GM18951 (cell line): ENCODE measurements at regions not wholly inside any gene's neighbourhood (a gene's known extent, or its start where the extent isn't known, plus 50 kb on each side); places are given as distances from the start of the nearest gene placed in this dataset.
"Not testable (repeated sequence)": the region's sequence is repeated elsewhere in the genome, so short reads cannot be mapped to it uniquely, and the experiment has no call there.

ENCODE experiments used
- POLR2A ChIP-seq: IDR thresholded peaks from 4 replicates; pipeline ENCODE4 v1.6.1; 2011; ENCODE audit warnings: mild to moderate bottlenecking; ENCODE audit not compliant: insufficient read length, insufficient read depth; ENCODE audit errors: extremely low read depth
- in situ Hi-C: fragments of 300-500 bp; cut with MboI; formaldehyde crosslinking; loops from one replicate; pipeline ENCODE4 v1.12.0; 2022; ENCODE audit warnings: low sequenced_read_pairs, mixed read lengths, inconsistent platforms; ENCODE audit not compliant: unreplicated experiment

GRCh38 chr18:71105078-71105819 lies 816.4 kb downstream of the SOCS6 start:
- TF ChIP-seq POLR2A, result no peak
- in situ Hi-C loops, result no loop called here

- in situ Hi-C loops, result no loop called here
- no peak for TF ChIP-seq POLR2A
These were observed 790.8 kb downstream of the SOCS6 start for GRCh38 chr18:71079606-71080005.

GRCh38 chr18:71077451-71077850 lies 788.6 kb downstream of the SOCS6 start:
- in situ Hi-C loops, result no loop called here
- TF ChIP-seq POLR2A, result no peak

DNA sequence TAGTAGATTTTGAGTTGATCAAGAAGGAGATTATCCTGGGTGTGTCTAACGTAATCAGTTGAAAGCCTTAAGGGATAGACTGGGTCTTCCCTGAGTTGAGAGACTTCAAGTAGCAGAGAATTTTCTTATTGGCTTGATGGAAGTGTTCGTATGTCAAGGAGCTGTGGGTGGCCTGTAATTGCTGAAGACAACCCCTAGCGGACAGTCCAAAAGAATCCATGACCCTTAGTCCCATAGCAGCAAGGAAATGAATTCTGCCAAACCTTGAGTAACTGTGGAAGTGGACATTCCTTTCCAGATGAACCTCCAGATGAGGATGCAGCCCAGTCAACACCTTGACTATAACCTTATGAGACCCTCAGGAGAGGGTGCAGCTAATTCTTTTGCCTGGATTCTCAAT lies 786.3 kb downstream of the SOCS6 start:
- in situ Hi-C loops, result no loop called here
- TF ChIP-seq POLR2A, result no peak

- in situ Hi-C loops, result no loop called here
- no peak for TF ChIP-seq POLR2A
These were observed 779.5 kb downstream of the SOCS6 start for GRCh38 chr18:71068338-71068737.

DNA sequence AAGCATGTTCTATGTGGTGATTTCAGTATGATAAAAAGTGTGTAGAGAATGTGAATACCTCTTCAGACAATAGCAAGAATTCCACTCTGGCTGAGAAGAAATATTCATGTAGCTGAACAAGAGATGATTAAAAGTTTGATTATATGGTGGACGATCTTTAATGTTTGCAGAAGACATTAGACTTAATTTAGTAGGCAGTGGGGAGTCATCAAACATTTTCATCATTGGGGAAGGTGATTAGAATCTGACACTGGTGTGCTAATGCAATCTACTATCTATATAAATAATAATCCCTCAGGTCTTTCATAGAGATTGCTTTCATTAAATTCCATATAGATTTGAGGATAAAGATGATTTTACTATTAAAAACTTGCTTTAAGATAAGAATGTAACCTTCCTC lies 761.0 kb downstream of the SOCS6 start:
- in situ Hi-C loops, result no loop called here
- no peak for TF ChIP-seq POLR2A

DNA sequence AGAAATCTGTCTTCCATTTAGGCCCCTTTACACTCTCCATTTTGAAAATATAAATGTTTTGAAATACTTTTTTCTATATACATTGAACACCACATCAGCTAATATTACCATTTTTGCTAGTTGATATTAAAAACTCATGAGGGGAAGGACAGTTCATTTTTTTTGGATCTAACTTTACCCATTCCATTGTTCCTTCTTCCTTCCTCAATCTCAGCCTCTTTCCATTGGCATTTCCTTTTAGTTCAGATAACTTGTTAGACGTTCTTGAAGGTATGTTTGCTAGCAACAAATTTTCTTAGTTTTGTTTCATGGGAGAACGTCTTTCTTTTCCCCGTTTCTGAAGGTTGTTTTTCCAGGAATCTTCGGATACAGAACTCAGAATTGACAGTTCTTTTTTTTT lies 759.0 kb downstream of the SOCS6 start:
- TF ChIP-seq POLR2A, result no peak
- in situ Hi-C loops, result no loop called here

GRCh38 chr18:71045331-71046065 lies 756.7 kb downstream of the SOCS6 start:
- in situ Hi-C loops, result no loop called here
- no peak for TF ChIP-seq POLR2A

GRCh38 chr18:71040161-71040560 lies 751.3 kb downstream of the SOCS6 start:
- in situ Hi-C loops, result no loop called here
- TF ChIP-seq POLR2A, result no peak

GRCh38 chr18:71038196-71038595 lies 749.4 kb downstream of the SOCS6 start:
- TF ChIP-seq POLR2A, result no peak
- in situ Hi-C loops, result no loop called here

DNA sequence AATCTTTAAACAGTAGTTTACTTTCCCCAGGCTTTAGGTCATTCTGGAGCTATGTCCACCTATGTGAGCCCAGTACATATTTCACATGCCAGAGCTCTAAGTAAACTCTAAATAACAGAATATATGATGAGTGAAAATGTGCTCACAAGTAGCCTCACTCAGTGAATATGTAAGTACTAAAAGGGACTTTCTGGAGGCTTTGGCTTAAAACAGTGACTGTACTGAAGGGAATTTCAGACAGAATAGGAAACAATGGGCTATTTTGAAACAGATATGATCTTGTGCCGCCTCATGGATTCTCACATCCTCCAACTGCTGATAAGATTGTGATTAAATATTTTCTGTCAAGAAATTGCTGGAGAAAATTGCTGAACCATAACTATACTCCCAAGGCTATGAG lies 747.9 kb downstream of the SOCS6 start:
- TF ChIP-seq POLR2A, result no peak
- in situ Hi-C loops, result no loop called here

DNA sequence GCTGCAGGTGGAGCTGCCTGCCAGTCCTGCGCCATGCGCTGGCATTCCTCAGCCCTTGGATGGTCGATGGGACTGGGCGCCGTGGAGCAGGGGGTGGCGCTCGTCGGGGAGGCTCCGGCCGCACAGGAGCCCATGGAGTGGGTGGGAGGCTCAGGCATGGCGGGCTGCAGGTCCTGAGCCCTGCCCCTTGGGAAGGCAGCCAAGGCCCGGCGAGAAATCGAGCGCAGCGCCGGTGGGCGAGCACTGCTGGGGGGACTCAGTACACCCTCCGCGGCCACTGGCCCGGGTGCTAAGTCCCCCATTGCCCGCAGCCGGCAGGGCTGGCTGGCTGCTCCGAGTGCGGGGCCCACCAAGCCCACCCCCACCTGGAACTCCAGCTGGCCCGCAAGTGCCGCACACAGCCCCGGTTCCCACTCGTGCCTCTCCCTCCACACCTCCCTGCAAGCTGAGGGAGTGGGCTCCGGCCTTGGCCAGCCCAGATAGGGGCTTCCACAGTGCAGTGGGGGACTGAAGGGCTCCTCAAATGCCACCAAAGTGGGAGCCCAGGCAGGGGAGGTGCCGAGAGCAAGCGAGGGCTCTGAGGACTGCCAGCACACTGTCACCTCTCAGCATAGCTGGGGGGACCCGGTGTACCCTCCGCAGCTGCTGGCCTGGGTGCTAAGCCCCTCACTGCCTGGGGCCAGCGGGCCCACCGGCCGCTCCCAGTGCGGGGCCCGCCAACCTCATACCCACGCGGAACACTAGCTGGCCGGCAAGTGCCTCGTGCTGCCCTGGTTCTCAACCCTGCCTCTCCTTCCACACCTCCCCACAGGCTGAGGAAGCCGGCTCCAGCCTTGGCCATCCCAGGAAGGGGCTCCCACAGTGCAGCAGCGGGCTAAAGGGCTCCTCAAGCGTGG lies 742.7 kb downstream of the SOCS6 start:
- in situ Hi-C loops, result not testable (repeated sequence)

DNA sequence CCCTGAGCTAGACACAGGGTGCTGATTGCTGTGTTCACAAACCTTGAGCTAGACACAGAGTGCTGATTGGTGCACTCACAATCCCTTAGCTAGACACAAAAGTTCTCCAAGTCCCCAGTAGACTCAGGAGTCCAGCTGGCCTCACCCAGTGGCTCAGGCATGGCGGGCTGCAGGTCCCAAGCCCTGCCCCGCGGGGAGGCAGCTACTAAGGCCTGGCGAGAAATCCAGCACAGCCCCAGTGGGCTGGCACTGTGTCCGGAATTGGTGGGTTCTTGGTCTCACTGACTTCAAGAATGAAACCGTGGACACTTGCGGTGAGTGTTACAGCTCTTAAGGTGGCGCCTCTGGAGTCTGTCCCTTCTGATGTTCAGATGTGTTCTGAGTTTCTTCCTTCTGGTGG lies 741.2 kb downstream of the SOCS6 start:
- in situ Hi-C loops, result not testable (repeated sequence)
